ENCODE measurements at regions not wholly inside any gene's neighbourhood (a gene's known extent, or its start where the extent isn't known, plus 50 kb on each side); places are given as distances from the start of the nearest gene placed in this dataset.

- no peak for TF ChIP-seq MAX (IDR thresholded peaks at IDR 0.05; ENCODE audit: low read depth, low read length)
- TF ChIP-seq CTCF (IDR thresholded peaks at IDR 0.05; ENCODE audit: low read depth, low read length): no peak
- TF ChIP-seq POLR2A (IDR thresholded peaks at IDR 0.05; ENCODE audit: extremely low read depth, insufficient read length): no peak
- no peak for TF ChIP-seq MYC (IDR thresholded peaks at IDR 0.05; ENCODE audit: low read depth, low read length)
- H3K4me3 ChIP-seq (ENCODE audit: low read depth, low read length): no peak overlapping the region
- DNase-seq (ENCODE audit: low read depth): no peak
Measured at GRCh38 chr7:136074843-136075242, 97.7 kb upstream of the MTPN start.

- no peak for DNase-seq (ENCODE audit: low read depth)
- H3K4me3 ChIP-seq (ENCODE audit: low read depth, low read length): no peak overlapping the region
- TF ChIP-seq MAX (IDR thresholded peaks at IDR 0.05; ENCODE audit: low read depth, low read length): no peak
- no peak for TF ChIP-seq MYC (IDR thresholded peaks at IDR 0.05; ENCODE audit: low read depth, low read length)
- no peak for TF ChIP-seq CTCF (IDR thresholded peaks at IDR 0.05; ENCODE audit: low read depth, low read length)
- no peak for TF ChIP-seq POLR2A (IDR thresholded peaks at IDR 0.05; ENCODE audit: extremely low read depth, insufficient read length)
Measured at GRCh38 chr7:136072447-136072846, 95.3 kb upstream of the MTPN start.

GRCh38 chr7:136070736-136071505 lies 93.8 kb upstream of the MTPN start:
- DNase-seq (ENCODE audit: low read depth): no peak
- no peak overlapping the region for H3K4me3 ChIP-seq (ENCODE audit: low read depth, low read length)
- no peak for TF ChIP-seq CTCF (IDR thresholded peaks at IDR 0.05; ENCODE audit: low read depth, low read length)
- TF ChIP-seq MAX (IDR thresholded peaks at IDR 0.05; ENCODE audit: low read depth, low read length): no peak
- no peak for TF ChIP-seq MYC (IDR thresholded peaks at IDR 0.05; ENCODE audit: low read depth, low read length)
- no peak for TF ChIP-seq POLR2A (IDR thresholded peaks at IDR 0.05; ENCODE audit: extremely low read depth, insufficient read length)

- H3K4me3 ChIP-seq (ENCODE audit: low read depth, low read length): no peak overlapping the region
- no peak for DNase-seq (ENCODE audit: low read depth)
- TF ChIP-seq MYC (IDR thresholded peaks at IDR 0.05; ENCODE audit: low read depth, low read length) (no peak), CTCF (IDR thresholded peaks at IDR 0.05; ENCODE audit: low read depth, low read length) (no peak), MAX (IDR thresholded peaks at IDR 0.05; ENCODE audit: low read depth, low read length) (no peak), POLR2A (IDR thresholded peaks at IDR 0.05; ENCODE audit: extremely low read depth, insufficient read length) (no peak)
Measured at GRCh38 chr7:136069840-136070529, 92.8 kb upstream of the MTPN start.

- no peak overlapping the region for H3K4me3 ChIP-seq (ENCODE audit: low read depth, low read length)
- DNase-seq (ENCODE audit: low read depth): no peak
- no peak for TF ChIP-seq MYC (IDR thresholded peaks at IDR 0.05; ENCODE audit: low read depth, low read length)
- no peak for TF ChIP-seq CTCF (IDR thresholded peaks at IDR 0.05; ENCODE audit: low read depth, low read length)
- TF ChIP-seq MAX (IDR thresholded peaks at IDR 0.05; ENCODE audit: low read depth, low read length): no peak
- no peak for TF ChIP-seq POLR2A (IDR thresholded peaks at IDR 0.05; ENCODE audit: extremely low read depth, insufficient read length)
Measured at GRCh38 chr7:136067277-136067676, 90.1 kb upstream of the MTPN start.

All from NB4 (cell line).